ENCODE measurements at regions not wholly inside any gene's neighbourhood (a gene's known extent, or its start where the extent isn't known, plus 50 kb on each side); places are given as distances from the start of the nearest gene placed in this dataset.

DNA sequence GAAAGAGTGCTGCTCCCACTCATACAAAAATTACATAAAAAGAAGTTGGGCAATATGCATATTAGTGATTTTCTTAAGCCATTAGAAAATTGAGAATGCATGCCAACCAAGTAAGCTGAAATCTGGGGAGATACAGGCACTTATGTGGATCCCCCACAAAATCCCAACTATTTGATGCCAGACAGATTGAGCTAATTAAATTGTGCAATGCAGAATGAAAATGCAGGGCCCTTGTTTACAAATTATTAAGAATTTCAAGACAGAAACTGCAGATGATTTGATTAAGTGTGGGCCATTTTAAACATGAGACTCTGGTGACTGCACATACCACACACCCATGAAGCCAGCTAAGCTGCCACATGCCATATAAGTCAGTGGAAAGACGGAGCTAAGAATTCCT, 554.5 kb downstream of the CBLN2 start:
- no peak for DNase-seq (ENCODE audit: low read depth, low spot score)
- Histone ChIP-seq H3K9me3 (ENCODE audit: insufficient read depth, low read length) (no peaks in the 10 kb centered on the region), H3K4me1 (ENCODE audit: insufficient read depth, insufficient read length) (no peaks in the 10 kb centered on the region)

GRCh38 chr18:71986351-71987050, 557.6 kb downstream of the CBLN2 start:
- H3K9me3 ChIP-seq (ENCODE audit: insufficient read depth, low read length) = no peaks in the 10 kb centered on the region
- no peaks in the 10 kb centered on the region for H3K27me3 ChIP-seq (ENCODE audit: insufficient read depth, insufficient read length)
- DNase-seq (ENCODE audit: low read depth, low spot score) = no peak
- no peaks in the 10 kb centered on the region for H3K36me3 ChIP-seq (ENCODE audit: insufficient read depth, insufficient read length, low read length)
- no peaks in the 10 kb centered on the region for H3K4me1 ChIP-seq (ENCODE audit: insufficient read depth, insufficient read length)
- H3K4me3 ChIP-seq (ENCODE audit: insufficient read length, low read depth) = no peak overlapping the region
- TF ChIP-seq ZNF274 (IDR thresholded peaks at IDR 0.05; ENCODE audit: low read depth, low read length) (no peak), SUZ12 (IDR thresholded peaks at IDR 0.05; ENCODE audit: extremely low read depth, insufficient read depth, insufficient read length) (no peak), YY1 (IDR thresholded peaks at IDR 0.05; ENCODE audit: insufficient read depth, insufficient read length) (no peak)
- no peak overlapping the region for H3K9ac ChIP-seq (ENCODE audit: insufficient read length, low read depth)

More for the DNA sequence above, 554.5 kb downstream of the CBLN2 start:
- Histone ChIP-seq H3K9ac (ENCODE audit: insufficient read length, low read depth) (no peak overlapping the region), H3K4me3 (ENCODE audit: insufficient read length, low read depth) (no peak overlapping the region), H3K36me3 (ENCODE audit: insufficient read depth, insufficient read length, low read length) (no peaks in the 10 kb centered on the region), H3K27me3 (ENCODE audit: insufficient read depth, insufficient read length) (no peaks in the 10 kb centered on the region)
- no peak for TF ChIP-seq SUZ12 (IDR thresholded peaks at IDR 0.05; ENCODE audit: extremely low read depth, insufficient read depth, insufficient read length)

GRCh38 chr18:71976744-71977143, 567.4 kb downstream of the CBLN2 start:
- Histone ChIP-seq H3K9ac (ENCODE audit: insufficient read length, low read depth) (no peak overlapping the region), H3K4me3 (ENCODE audit: insufficient read length, low read depth) (no peak overlapping the region), H3K27me3 (ENCODE audit: insufficient read depth, insufficient read length) (no peaks in the 10 kb centered on the region), H3K9me3 (ENCODE audit: insufficient read depth, low read length) (no peaks in the 10 kb centered on the region), H3K4me1 (ENCODE audit: insufficient read depth, insufficient read length) (no peaks in the 10 kb centered on the region), H3K36me3 (ENCODE audit: insufficient read depth, insufficient read length, low read length) (no peaks in the 10 kb centered on the region)
- DNase-seq (ENCODE audit: low read depth, low spot score) = no peak
- no peak for TF ChIP-seq YY1 (IDR thresholded peaks at IDR 0.05; ENCODE audit: insufficient read depth, insufficient read length)

DNA sequence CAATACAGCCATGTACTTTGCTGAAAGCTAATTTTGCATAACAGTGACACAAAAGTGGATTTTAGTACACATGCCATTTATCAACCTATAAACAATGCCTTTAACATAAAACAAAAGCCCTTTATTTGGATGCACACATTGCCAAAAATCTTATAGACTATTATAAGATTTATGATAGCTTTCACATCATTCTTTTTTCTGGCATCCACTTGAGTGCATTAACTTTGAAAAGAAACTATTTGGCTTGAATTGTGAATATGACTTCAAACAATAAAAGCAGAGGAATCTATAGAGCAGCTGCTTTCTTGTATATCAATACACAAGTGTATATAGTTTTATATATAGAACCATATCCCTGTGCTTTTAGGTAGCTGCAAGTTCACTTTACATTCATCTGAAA, 577.4 kb downstream of the CBLN2 start:
- H3K27me3 ChIP-seq (ENCODE audit: insufficient read depth, insufficient read length) = no peaks in the 10 kb centered on the region
- H3K4me1 ChIP-seq (ENCODE audit: insufficient read depth, insufficient read length) = no peaks in the 10 kb centered on the region
- DNase-seq (ENCODE audit: low read depth, low spot score) = no peak
- H3K4me3 ChIP-seq (ENCODE audit: insufficient read length, low read depth) = no peak overlapping the region
- no peak overlapping the region for H3K9ac ChIP-seq (ENCODE audit: insufficient read length, low read depth)
- no peak for TF ChIP-seq SUZ12 (IDR thresholded peaks at IDR 0.05; ENCODE audit: extremely low read depth, insufficient read depth, insufficient read length)
- no peak for TF ChIP-seq YY1 (IDR thresholded peaks at IDR 0.05; ENCODE audit: insufficient read depth, insufficient read length)
- no peak for TF ChIP-seq ZNF274 (IDR thresholded peaks at IDR 0.05; ENCODE audit: low read depth, low read length)
- H3K9me3 ChIP-seq (ENCODE audit: insufficient read depth, low read length) = no peaks in the 10 kb centered on the region
- H3K36me3 ChIP-seq (ENCODE audit: insufficient read depth, insufficient read length, low read length) = no peaks in the 10 kb centered on the region

DNA sequence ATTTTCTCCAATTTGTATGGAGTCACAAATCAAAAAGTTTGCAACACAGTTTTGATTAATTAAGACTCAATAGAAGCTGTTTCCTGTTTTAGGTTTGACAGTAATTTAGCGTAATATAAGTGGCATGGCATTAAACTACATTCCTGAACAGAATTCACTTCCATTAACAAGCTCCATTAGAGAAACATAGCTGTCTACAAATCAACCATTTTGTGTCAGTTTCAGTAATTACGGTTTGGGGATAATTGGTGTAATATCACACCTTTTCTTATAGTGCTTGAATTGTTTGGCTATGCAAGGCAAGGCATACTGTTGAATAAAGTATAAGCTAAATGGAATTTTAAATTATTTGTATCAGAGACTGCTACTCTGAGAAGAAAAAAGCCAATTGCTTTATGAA, 585.5 kb downstream of the CBLN2 start:
- Histone ChIP-seq H3K36me3 (ENCODE audit: insufficient read depth, insufficient read length, low read length) (no peaks in the 10 kb centered on the region), H3K27me3 (ENCODE audit: insufficient read depth, insufficient read length) (no peaks in the 10 kb centered on the region), H3K9me3 (ENCODE audit: insufficient read depth, low read length) (no peaks in the 10 kb centered on the region)

DNA sequence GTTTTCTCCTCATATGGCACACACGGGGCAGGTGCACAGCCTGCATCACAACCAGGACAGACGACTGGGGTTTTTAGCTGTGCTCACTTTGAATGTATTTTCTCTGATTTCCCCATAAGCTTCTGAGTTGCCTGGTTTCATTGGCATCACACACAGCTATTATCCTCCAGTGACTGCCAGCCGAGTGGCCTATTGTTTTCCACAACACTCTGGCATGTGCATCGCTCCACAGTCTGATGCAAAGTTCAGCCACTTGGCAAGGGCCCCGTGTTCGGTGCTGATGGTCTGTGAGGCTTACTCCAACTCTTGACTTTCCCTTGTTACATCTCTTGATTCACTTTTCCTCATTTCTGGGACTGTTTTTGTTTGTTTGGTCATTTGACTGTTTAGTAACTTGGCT, 593.1 kb downstream of the CBLN2 start:
- Histone ChIP-seq H3K9me3 (ENCODE audit: insufficient read depth, low read length) (no peaks in the 10 kb centered on the region), H3K4me3 (ENCODE audit: insufficient read length, low read depth) (no peak overlapping the region), H3K9ac (ENCODE audit: insufficient read length, low read depth) (no peak overlapping the region), H3K4me1 (ENCODE audit: insufficient read depth, insufficient read length) (no peaks in the 10 kb centered on the region), H3K27me3 (ENCODE audit: insufficient read depth, insufficient read length) (no peaks in the 10 kb centered on the region), H3K36me3 (ENCODE audit: insufficient read depth, insufficient read length, low read length) (no peaks in the 10 kb centered on the region)
- TF ChIP-seq ZNF274 (IDR thresholded peaks at IDR 0.05; ENCODE audit: low read depth, low read length) (no peak), YY1 (IDR thresholded peaks at IDR 0.05; ENCODE audit: insufficient read depth, insufficient read length) (no peak), SUZ12 (IDR thresholded peaks at IDR 0.05; ENCODE audit: extremely low read depth, insufficient read depth, insufficient read length) (no peak)
- no peak for DNase-seq (ENCODE audit: low read depth, low spot score)

More for the DNA sequence above, 585.5 kb downstream of the CBLN2 start:
- H3K9ac ChIP-seq (ENCODE audit: insufficient read length, low read depth) = no peak overlapping the region
- DNase-seq (ENCODE audit: low read depth, low spot score) = no peak
- H3K4me3 ChIP-seq (ENCODE audit: insufficient read length, low read depth) = no peak overlapping the region
- TF ChIP-seq SUZ12 (IDR thresholded peaks at IDR 0.05; ENCODE audit: extremely low read depth, insufficient read depth, insufficient read length) = no peak
- TF ChIP-seq YY1 (IDR thresholded peaks at IDR 0.05; ENCODE audit: insufficient read depth, insufficient read length) = no peak
- no peak for TF ChIP-seq ZNF274 (IDR thresholded peaks at IDR 0.05; ENCODE audit: low read depth, low read length)
- H3K4me1 ChIP-seq (ENCODE audit: insufficient read depth, insufficient read length) = no peaks in the 10 kb centered on the region

DNA sequence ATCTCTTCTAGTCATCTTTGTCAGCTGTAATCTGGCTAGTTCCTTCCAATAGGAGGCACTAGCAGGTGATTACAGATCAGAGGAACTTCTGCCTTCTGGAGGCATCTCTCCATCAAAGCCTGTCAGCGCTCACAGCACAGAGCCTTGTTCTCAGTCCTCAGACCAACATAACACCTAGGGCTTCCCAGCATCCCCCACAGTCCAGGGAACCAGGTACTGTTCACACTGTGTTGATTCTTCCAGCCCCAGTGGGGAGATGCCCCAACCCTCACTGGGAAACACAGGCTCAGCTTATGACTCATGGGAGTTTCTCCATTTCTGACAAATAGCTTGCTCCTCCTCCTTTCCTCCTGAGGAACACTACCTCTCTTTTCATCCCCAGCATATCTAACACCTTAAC, 601.7 kb downstream of the CBLN2 start:
- no peaks in the 10 kb centered on the region for H3K9me3 ChIP-seq (ENCODE audit: insufficient read depth, low read length)
- TF ChIP-seq YY1 (IDR thresholded peaks at IDR 0.05; ENCODE audit: insufficient read depth, insufficient read length) = no peak
- TF ChIP-seq ZNF274 (IDR thresholded peaks at IDR 0.05; ENCODE audit: low read depth, low read length) = no peak
- no peak for TF ChIP-seq SUZ12 (IDR thresholded peaks at IDR 0.05; ENCODE audit: extremely low read depth, insufficient read depth, insufficient read length)
- no peaks in the 10 kb centered on the region for H3K27me3 ChIP-seq (ENCODE audit: insufficient read depth, insufficient read length)
- no peak for DNase-seq (ENCODE audit: low read depth, low spot score)
- H3K4me3 ChIP-seq (ENCODE audit: insufficient read length, low read depth) = no peak overlapping the region
- H3K4me1 ChIP-seq (ENCODE audit: insufficient read depth, insufficient read length) = no peaks in the 10 kb centered on the region
- no peak overlapping the region for H3K9ac ChIP-seq (ENCODE audit: insufficient read length, low read depth)
- H3K36me3 ChIP-seq (ENCODE audit: insufficient read depth, insufficient read length, low read length) = no peaks in the 10 kb centered on the region
